Vagina (tissue), 2 donors: ENCODE measurements at regions not wholly inside any gene's neighbourhood (a gene's known extent, or its start where the extent isn't known, plus 50 kb on each side); places are given as distances from the start of the nearest gene placed in this dataset.

Experiments used
- POLR2A ChIP-seq, 2 donors: fragments of 450-650 bp; IDR thresholded peaks; one replicate each; pipeline ENCODE4 v1.6.1; 2017; ENCODE audit warnings: antibody characterized with exemption in 2 of 2, mild to moderate bottlenecking in 2 of 2, moderate library complexity in 2 of 2
- POLR2AphosphoS5 ChIP-seq, 2 donors: sonication (generic); formaldehyde crosslinking; IDR thresholded peaks; one replicate each; pipeline ENCODE4 v1.9.0; 2017; ENCODE audit warnings: antibody characterized with exemption in 2 of 2, mild to moderate bottlenecking in 2 of 2, low read depth in 1 of 2; ENCODE audit not compliant: insufficient read depth in 1 of 2
- TF ChIP-seq, protein P1 (sequence below), 3 experiments: fragments of 450-650 bp in 2 of 3; fragments of 200-600 bp in 1 of 3; sonication (generic) in 1 of 3; IDR thresholded peaks; one replicate each; pipeline ENCODE4 v1.5.1; 2017 to 2019; ENCODE audit warnings: antibody characterized with exemption in 3 of 3, mild to moderate bottlenecking in 2 of 3, moderate library complexity in 2 of 3

DNA sequence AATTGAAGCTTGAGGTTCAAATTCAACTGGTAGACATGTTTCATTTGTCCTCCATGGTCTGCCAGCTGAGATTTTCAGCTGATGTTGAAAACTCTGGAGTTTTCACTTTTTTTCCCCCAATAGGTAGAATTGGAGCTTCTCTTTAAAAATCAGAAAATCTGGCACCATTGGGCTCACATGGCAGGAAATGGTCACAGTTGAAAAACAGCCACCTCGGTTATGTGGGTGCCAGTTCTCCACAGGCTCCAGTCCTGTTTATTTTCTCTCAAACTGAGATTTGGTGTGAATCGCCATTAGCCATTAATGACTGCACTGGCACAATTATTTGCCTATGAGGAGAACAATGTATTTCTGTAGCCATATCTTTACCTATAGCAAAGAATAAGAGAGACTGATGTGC, 171.4 kb upstream of the TFAP2D start:
- TF ChIP-seq POLR2AphosphoS5 (IDR thresholded peaks at IDR 0.05; ENCODE audit: insufficient read depth in 1 of 2, low read depth in 1 of 2) (no peak), POLR2A (IDR thresholded peaks at IDR 0.05) (no peak)
- TF ChIP-seq, protein P1, sequence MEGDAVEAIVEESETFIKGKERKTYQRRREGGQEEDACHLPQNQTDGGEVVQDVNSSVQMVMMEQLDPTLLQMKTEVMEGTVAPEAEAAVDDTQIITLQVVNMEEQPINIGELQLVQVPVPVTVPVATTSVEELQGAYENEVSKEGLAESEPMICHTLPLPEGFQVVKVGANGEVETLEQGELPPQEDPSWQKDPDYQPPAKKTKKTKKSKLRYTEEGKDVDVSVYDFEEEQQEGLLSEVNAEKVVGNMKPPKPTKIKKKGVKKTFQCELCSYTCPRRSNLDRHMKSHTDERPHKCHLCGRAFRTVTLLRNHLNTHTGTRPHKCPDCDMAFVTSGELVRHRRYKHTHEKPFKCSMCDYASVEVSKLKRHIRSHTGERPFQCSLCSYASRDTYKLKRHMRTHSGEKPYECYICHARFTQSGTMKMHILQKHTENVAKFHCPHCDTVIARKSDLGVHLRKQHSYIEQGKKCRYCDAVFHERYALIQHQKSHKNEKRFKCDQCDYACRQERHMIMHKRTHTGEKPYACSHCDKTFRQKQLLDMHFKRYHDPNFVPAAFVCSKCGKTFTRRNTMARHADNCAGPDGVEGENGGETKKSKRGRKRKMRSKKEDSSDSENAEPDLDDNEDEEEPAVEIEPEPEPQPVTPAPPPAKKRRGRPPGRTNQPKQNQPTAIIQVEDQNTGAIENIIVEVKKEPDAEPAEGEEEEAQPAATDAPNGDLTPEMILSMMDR (IDR thresholded peaks at IDR 0.05): no peak
